ENCODE measurements at regions not wholly inside any gene's neighbourhood (a gene's known extent, or its start where the extent isn't known, plus 50 kb on each side); places are given as distances from the start of the nearest gene placed in this dataset.

GRCh38 chr1:18569251-18569650, 61.4 kb upstream of the PAX7 start:
- H3K27ac ChIP-seq, result no peak overlapping the region
- H3K4me1 ChIP-seq, result no peaks in the 10 kb centered on the region

DNA sequence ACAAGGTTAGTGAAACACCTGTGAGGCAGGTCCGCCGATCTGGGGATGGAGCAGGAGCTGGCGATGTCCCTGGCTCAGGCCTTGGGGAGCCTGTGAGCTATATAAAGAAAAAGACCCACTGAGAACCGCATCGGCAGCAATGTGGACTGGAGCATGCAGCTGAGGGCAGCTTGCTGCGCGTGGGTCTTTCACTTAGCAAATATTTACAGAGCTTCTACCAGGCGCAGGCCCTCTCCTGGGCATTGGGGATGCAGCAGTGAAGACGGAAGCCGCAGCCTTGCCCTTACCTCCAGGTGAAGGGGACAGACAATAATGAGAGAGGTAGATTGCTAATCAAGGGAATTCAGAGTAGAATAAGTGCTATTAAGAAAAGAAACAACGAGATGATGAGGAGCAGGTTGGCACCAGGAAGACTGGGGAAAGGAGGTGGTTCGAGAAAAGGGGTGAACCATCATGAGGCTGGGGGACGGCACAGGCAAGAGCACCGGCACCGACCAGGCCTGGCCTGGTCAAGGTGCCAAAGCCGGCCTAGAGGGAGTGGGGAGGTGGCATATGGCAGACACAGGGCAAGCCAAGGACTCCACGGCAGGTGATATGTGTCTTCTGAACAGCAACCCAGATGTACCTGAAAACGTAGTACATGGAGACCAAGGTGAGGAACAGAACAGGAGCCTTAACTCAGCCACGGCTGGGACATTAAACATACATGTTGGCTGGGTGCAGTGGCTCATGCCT, 60.7 kb upstream of the PAX7 start:
- no peaks in the 10 kb centered on the region for H3K27me3 ChIP-seq
- intact Hi-C loops (cut with DNase I), result no loop called here

More at GRCh38 chr1:18569251-18569650, 61.4 kb upstream of the PAX7 start:
- H3K27me3 ChIP-seq, result no peaks in the 10 kb centered on the region
- no peaks in the 10 kb centered on the region for H3K9me3 ChIP-seq
- no peak overlapping the region for H3K4me3 ChIP-seq
- TF ChIP-seq, protein P1, sequence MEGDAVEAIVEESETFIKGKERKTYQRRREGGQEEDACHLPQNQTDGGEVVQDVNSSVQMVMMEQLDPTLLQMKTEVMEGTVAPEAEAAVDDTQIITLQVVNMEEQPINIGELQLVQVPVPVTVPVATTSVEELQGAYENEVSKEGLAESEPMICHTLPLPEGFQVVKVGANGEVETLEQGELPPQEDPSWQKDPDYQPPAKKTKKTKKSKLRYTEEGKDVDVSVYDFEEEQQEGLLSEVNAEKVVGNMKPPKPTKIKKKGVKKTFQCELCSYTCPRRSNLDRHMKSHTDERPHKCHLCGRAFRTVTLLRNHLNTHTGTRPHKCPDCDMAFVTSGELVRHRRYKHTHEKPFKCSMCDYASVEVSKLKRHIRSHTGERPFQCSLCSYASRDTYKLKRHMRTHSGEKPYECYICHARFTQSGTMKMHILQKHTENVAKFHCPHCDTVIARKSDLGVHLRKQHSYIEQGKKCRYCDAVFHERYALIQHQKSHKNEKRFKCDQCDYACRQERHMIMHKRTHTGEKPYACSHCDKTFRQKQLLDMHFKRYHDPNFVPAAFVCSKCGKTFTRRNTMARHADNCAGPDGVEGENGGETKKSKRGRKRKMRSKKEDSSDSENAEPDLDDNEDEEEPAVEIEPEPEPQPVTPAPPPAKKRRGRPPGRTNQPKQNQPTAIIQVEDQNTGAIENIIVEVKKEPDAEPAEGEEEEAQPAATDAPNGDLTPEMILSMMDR (IDR thresholded peaks at IDR 0.05), result no peak
- TF ChIP-seq POLR2AphosphoS5 (IDR thresholded peaks at IDR 0.05; ENCODE audit: insufficient read depth in 1 of 2, low read depth in 1 of 2) (no peak), POLR2A (IDR thresholded peaks at IDR 0.05) (no peak)
- intact Hi-C loops (cut with DNase I), result no loop called here
- DNase-seq (ENCODE audit: extremely low spot score in 2 of 2), result no peak
- no peaks in the 10 kb centered on the region for H3K36me3 ChIP-seq

GRCh38 chr1:18571275-18571674, 59.4 kb upstream of the PAX7 start:
- Histone ChIP-seq H3K27ac (no peak overlapping the region), H3K9me3 (no peaks in the 10 kb centered on the region), H3K4me1 (no peaks in the 10 kb centered on the region), H3K36me3 (no peaks in the 10 kb centered on the region), H3K27me3 (no peaks in the 10 kb centered on the region), H3K4me3 (no peak overlapping the region)
- TF ChIP-seq POLR2AphosphoS5 (IDR thresholded peaks at IDR 0.05; ENCODE audit: insufficient read depth in 1 of 2, low read depth in 1 of 2), result no peak
- TF ChIP-seq POLR2A (IDR thresholded peaks at IDR 0.05), result no peak
- TF ChIP-seq, protein P1 (IDR thresholded peaks at IDR 0.05), result no peak
- DNase-seq (ENCODE audit: extremely low spot score in 2 of 2), result no peak
- intact Hi-C loops (cut with DNase I), result no loop called here

More for the DNA sequence above, 60.7 kb upstream of the PAX7 start:
- no peak overlapping the region for H3K4me3 ChIP-seq
- no peak for DNase-seq (ENCODE audit: extremely low spot score in 2 of 2)
- no peaks in the 10 kb centered on the region for H3K4me1 ChIP-seq
- H3K9me3 ChIP-seq, result no peaks in the 10 kb centered on the region
- TF ChIP-seq, protein P1 (IDR thresholded peaks at IDR 0.05), result no peak
- TF ChIP-seq POLR2A (IDR thresholded peaks at IDR 0.05) (no peak), POLR2AphosphoS5 (IDR thresholded peaks at IDR 0.05; ENCODE audit: insufficient read depth in 1 of 2, low read depth in 1 of 2) (no peak)
- no peaks in the 10 kb centered on the region for H3K36me3 ChIP-seq
- no peak overlapping the region for H3K27ac ChIP-seq

GRCh38 chr1:18572022-18572880, 58.4 kb upstream of the PAX7 start:
- H3K27me3 ChIP-seq, result no peaks in the 10 kb centered on the region
- intact Hi-C loops (cut with DNase I), result no loop called here

More at GRCh38 chr1:18572022-18572880, 58.4 kb upstream of the PAX7 start:
- Histone ChIP-seq H3K27ac (no peak overlapping the region), H3K36me3 (no peaks in the 10 kb centered on the region), H3K4me1 (no peaks in the 10 kb centered on the region), H3K4me3 (no peak overlapping the region), H3K9me3 (no peaks in the 10 kb centered on the region)
- TF ChIP-seq POLR2AphosphoS5 (IDR thresholded peaks at IDR 0.05; ENCODE audit: insufficient read depth in 1 of 2, low read depth in 1 of 2), result no peak
- no peak for TF ChIP-seq POLR2A (IDR thresholded peaks at IDR 0.05)
- TF ChIP-seq, protein P1 (IDR thresholded peaks at IDR 0.05), result no peak
- no peak for DNase-seq (ENCODE audit: extremely low spot score in 2 of 2)

Measured in vagina (tissue), 2 donors.